ENCODE measurements at regions not wholly inside any gene's neighbourhood (a gene's known extent, or its start where the extent isn't known, plus 50 kb on each side); places are given as distances from the start of the nearest gene placed in this dataset.

GRCh38 chr6:165920896-165921671, 246.6 kb downstream of the TBXT start:
- TF ChIP-seq POLR2AphosphoS5 (IDR thresholded peaks at IDR 0.05), result no peak
- TF ChIP-seq CTCF (IDR thresholded peaks at IDR 0.05), result no peak
- no peak for TF ChIP-seq EP300 (IDR thresholded peaks at IDR 0.05)
- no peak for TF ChIP-seq POLR2A (IDR thresholded peaks at IDR 0.05)
